ENCODE measurements at regions not wholly inside any gene's neighbourhood (a gene's known extent, or its start where the extent isn't known, plus 50 kb on each side); places are given as distances from the start of the nearest gene placed in this dataset.

GRCh38 chr6:165755583-165755982 lies 92.5 kb upstream of the PDE10A start:
- no peak for TF ChIP-seq CTCF (IDR thresholded peaks at IDR 0.05; ENCODE audit: borderline replicate concordance, extremely low read depth, low read length, poor library complexity, severe bottlenecking)
- no peak for TF ChIP-seq EZH2 (IDR thresholded peaks at IDR 0.05; ENCODE audit: borderline replicate concordance, low read depth, low read length, severe bottlenecking)

Data from DND-41 (cell line).